SJCRH30 (cell line): ENCODE measurements at regions not wholly inside any gene's neighbourhood (a gene's known extent, or its start where the extent isn't known, plus 50 kb on each side); places are given as distances from the start of the nearest gene placed in this dataset.

Experiments
- DNase-seq, 2 experiments: peaks; one replicate each; pipeline ENCODE4 v3.0.0-alpha.2; 2015 to 2020
- H3K27ac ChIP-seq: fragments of 250-450 bp; sonication (Bioruptor Pico); 2 replicates; pipeline ENCODE4 v1.5.1; 2020; ENCODE audit warnings: mild to moderate bottlenecking, moderate library complexity
- H3K27me3 ChIP-seq: fragments of 250-450 bp; sonication (Bioruptor Pico); 2 replicates; pipeline ENCODE4 v1.5.1; 2020; ENCODE audit warnings: mild to moderate bottlenecking, moderate library complexity
- H3K36me3 ChIP-seq: fragments of 250-450 bp; sonication (Bioruptor Pico); 2 replicates; pipeline ENCODE4 v1.5.1; 2020; ENCODE audit warnings: mild to moderate bottlenecking, moderate library complexity
- H3K4me1 ChIP-seq: fragments of 250-450 bp; sonication (Bioruptor Pico); 2 replicates; pipeline ENCODE4 v1.5.1; 2020; ENCODE audit warnings: mild to moderate bottlenecking, moderate library complexity
- H3K4me3 ChIP-seq: fragments of 250-450 bp; sonication (Bioruptor Pico); 2 replicates; pipeline ENCODE4 v1.5.1; 2020; ENCODE audit warnings: mild to moderate bottlenecking, moderate library complexity
- H3K9me3 ChIP-seq: fragments of 250-450 bp; sonication (Bioruptor Pico); replicated peaks from 2 replicates; pipeline ENCODE4 v1.5.1; 2020; ENCODE audit warnings: mild to moderate bottlenecking, moderate library complexity

GRCh38 chr14:22513066-22513812 lies 75.8 kb downstream of the DAD1 start:
- H3K9me3 ChIP-seq: no peaks in the 10 kb centered on the region
- H3K4me3 ChIP-seq: no peak overlapping the region
- peaks cover 62% of the 10 kb centered on the region for H3K4me1 ChIP-seq
- no peaks in the 10 kb centered on the region for H3K27me3 ChIP-seq
- peak overlapping the region; percentile 63 for H3K27ac ChIP-seq
- H3K36me3 ChIP-seq: peaks cover 11% of the 10 kb centered on the region
- no peak for DNase-seq

- H3K4me1 ChIP-seq: peaks cover 63% of the 10 kb centered on the region
Measured at GRCh38 chr14:22512106-22512814, 76.8 kb downstream of the DAD1 start.

DNA sequence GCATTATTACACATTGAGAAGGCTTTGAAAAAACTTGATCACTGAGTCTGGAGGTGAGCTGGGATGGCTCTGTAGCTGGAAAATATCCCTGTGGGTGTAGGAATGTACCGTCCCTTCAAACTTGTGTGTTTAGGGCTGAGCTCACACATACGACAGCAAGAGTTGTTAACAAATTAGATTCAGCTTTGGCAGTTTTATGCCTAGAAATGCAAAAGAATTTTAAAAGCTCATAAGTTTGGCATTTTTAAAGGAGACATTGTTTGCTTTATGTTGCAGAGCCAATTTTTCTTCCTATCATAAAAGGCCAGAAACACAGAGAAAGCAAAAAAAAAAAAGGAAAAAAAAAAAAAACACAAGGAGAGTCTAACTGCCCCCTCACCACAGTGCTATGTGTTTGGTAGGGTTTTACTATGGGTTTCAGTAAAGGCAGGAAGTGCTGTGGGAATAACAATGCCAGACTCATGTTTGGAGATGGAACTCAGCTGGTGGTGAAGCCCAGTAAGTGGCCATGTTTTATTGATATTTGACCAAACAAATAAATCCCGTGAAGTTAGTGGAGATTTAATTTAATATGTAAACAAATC lies 78.4 kb downstream of the DAD1 start:
- Histone ChIP-seq H3K36me3 (peaks cover 4% of the 10 kb centered on the region; the same call in 1 of the 2 replicates), H3K27me3 (no peaks in the 10 kb centered on the region), H3K9me3 (no peaks in the 10 kb centered on the region), H3K4me3 (no peak overlapping the region), H3K4me1 (peaks cover 61% of the 10 kb centered on the region), H3K27ac (no peak overlapping the region; the same call in 1 of the 2 replicates)
- DNase-seq: no peak

More at GRCh38 chr14:22512106-22512814, 76.8 kb downstream of the DAD1 start:
- Histone ChIP-seq H3K27ac (peak overlapping the region; percentile 63), H3K4me3 (no peak overlapping the region), H3K36me3 (peaks cover 12% of the 10 kb centered on the region), H3K27me3 (no peaks in the 10 kb centered on the region), H3K9me3 (no peaks in the 10 kb centered on the region)
- peak in 1 of 2 experiments; percentile 27 for DNase-seq

- Histone ChIP-seq H3K27ac (no peak overlapping the region), H3K9me3 (no peaks in the 10 kb centered on the region)
- DNase-seq: no peak
Measured at GRCh38 chr14:22509751-22510300, 79.2 kb downstream of the DAD1 start.

GRCh38 chr14:22509036-22509709 lies 79.9 kb downstream of the DAD1 start:
- H3K4me1 ChIP-seq: peaks cover 56% of the 10 kb centered on the region
- peak overlapping the region; percentile 50 for H3K4me3 ChIP-seq
- no peaks in the 10 kb centered on the region for H3K27me3 ChIP-seq
- peak overlapping the region; percentile 95; the same call in 1 of the 2 replicates for H3K27ac ChIP-seq
- no peaks in the 10 kb centered on the region for H3K9me3 ChIP-seq
- DNase-seq: peak in 1 of 2 experiments; percentile 40
- H3K36me3 ChIP-seq: peaks cover 4% of the 10 kb centered on the region; the same call in 1 of the 2 replicates

More at GRCh38 chr14:22509751-22510300, 79.2 kb downstream of the DAD1 start:
- H3K4me3 ChIP-seq: no peak overlapping the region
- peaks cover 60% of the 10 kb centered on the region for H3K4me1 ChIP-seq
- H3K27me3 ChIP-seq: no peaks in the 10 kb centered on the region
- peaks cover 4% of the 10 kb centered on the region; the same call in 1 of the 2 replicates for H3K36me3 ChIP-seq

DNA sequence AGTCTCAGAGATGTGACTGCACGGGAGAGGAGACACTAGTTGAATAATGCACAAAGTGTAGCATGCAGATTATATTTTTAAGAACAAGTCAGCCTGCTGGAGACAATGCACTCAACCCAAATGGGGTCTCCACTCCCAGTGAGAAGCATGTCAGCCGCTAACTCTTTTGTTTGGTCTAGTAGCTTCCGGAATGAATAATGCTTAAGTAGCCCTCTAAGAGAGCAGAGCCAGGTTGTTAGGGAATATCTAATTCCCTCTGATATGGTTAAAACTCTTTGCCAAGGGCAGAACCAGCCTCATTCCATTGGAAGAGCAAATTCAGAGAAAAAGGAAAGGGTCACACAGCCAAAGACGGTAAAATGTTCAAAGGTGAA lies 80.4 kb downstream of the DAD1 start:
- H3K27me3 ChIP-seq: no peaks in the 10 kb centered on the region
- peaks cover 52% of the 10 kb centered on the region for H3K4me1 ChIP-seq
- DNase-seq: no peak
- H3K9me3 ChIP-seq: no peaks in the 10 kb centered on the region
- H3K36me3 ChIP-seq: peaks cover 4% of the 10 kb centered on the region; the same call in 1 of the 2 replicates
- peak overlapping the region; percentile 50 for H3K4me3 ChIP-seq
- peak overlapping the region; percentile 95; the same call in 1 of the 2 replicates for H3K27ac ChIP-seq

DNA sequence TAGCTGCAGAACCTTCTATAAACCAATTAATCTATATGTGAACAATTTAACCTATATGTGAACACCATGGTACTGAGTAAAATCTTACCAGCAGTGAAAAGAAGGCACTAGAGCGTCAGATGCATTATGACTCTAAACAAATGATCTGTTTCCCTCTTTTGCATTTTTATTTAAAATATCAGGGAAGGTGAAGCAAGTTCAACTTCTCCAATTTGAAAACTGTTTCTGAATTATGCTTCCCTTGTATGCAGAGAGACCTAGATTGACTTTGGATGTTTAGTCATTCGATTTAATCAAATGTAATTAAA lies 80.9 kb downstream of the DAD1 start:
- peaks cover 47% of the 10 kb centered on the region for H3K4me1 ChIP-seq

DNA sequence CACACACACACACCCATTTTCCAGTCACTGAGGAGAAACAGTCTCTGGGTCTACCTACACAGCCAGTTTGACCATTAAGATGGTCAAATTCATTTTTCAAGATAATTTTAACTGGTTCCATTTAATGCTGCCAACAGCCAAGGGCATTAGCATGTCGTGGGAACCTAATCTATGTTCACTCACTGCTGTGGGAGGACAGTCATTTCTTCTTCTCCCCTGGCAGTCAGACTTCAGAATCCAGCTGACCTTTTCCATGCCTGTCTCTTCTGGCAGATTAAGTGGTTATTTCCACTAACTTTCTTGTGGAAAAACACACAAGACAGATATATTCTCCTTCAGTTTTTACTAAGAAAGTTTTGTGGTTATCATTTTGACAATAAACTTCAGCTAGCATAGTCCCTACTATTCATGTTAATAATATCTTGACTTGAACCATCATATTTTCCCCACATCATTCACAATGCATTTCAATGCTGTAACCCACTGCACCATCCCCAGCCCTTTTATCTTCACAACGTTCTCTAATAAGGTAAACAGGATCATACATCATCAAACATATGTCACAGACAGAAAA lies 82.2 kb downstream of the DAD1 start:
- peaks cover 34% of the 10 kb centered on the region for H3K4me1 ChIP-seq
- no peaks in the 10 kb centered on the region for H3K27me3 ChIP-seq
- H3K9me3 ChIP-seq: no peaks in the 10 kb centered on the region
- peak overlapping the region; percentile 95 for H3K27ac ChIP-seq
- H3K36me3 ChIP-seq: peaks cover 4% of the 10 kb centered on the region; the same call in 1 of the 2 replicates
- H3K4me3 ChIP-seq: peak overlapping the region; percentile 50
- DNase-seq: no peak

More for the DNA sequence above, 80.9 kb downstream of the DAD1 start:
- H3K36me3 ChIP-seq: peaks cover 4% of the 10 kb centered on the region; the same call in 1 of the 2 replicates
- H3K9me3 ChIP-seq: no peaks in the 10 kb centered on the region
- peak overlapping the region; percentile 50 for H3K4me3 ChIP-seq
- H3K27ac ChIP-seq: peak overlapping the region; percentile 95; the same call in 1 of the 2 replicates
- no peak for DNase-seq
- H3K27me3 ChIP-seq: no peaks in the 10 kb centered on the region

DNA sequence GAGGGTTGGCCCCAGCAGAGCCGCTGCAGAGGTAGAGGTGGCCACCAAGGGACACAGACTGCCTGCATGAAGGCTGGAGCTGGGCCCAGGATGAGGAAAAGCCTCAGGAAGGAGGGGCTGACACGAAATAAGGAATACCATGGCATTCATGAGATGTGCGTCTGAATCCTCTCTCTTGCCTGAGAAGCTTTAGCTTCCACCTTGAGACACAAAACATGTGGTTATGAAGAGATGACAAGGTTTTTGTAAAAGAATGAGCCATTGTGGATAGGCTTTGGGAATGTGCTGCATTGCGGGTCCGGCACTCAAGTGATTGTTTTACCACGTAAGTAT lies 82.7 kb downstream of the DAD1 start:
- Histone ChIP-seq H3K27ac (peak overlapping the region; percentile 95), H3K4me3 (peak overlapping the region; percentile 50), H3K4me1 (peaks cover 29% of the 10 kb centered on the region), H3K27me3 (no peaks in the 10 kb centered on the region), H3K36me3 (peaks cover 4% of the 10 kb centered on the region; the same call in 1 of the 2 replicates), H3K9me3 (no peaks in the 10 kb centered on the region)
- no peak for DNase-seq

DNA sequence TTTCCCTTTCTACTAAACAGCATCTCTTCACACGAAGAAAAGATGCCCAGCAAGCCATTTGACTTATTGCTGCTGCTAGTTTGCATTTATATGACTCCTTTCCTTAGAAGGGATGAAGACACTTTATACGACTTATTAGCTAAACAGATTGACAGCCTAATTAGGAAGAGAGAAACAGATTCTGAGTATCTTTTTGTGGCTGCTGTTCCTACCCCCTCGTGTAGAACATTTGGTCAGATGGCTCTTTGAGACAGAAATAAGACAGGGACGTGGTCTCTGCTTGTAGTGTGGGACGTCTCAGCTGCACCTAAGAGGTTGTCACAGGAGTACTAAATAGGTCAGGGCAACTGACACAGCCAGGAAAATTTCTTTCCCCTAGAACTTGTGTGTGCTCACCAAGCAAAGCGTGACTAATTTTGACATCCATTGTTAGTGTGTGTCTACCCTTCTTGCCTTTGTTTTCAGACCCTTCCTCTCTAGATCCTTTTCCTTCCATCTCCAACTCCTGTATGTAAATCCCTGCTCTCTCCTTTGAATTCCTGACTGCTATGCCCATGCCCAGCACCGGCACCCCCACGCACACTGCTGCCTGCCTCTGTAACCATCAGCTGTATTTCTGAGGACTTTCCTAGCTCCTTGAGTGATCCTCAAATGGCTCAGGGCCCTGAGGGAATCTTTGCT lies 83.2 kb downstream of the DAD1 start:
- no peaks in the 10 kb centered on the region for H3K9me3 ChIP-seq
- peak; percentile 64 to 84 for DNase-seq
- peaks cover 4% of the 10 kb centered on the region; the same call in 1 of the 2 replicates for H3K36me3 ChIP-seq
- no peaks in the 10 kb centered on the region for H3K27me3 ChIP-seq
- H3K27ac ChIP-seq: peak overlapping the region; percentile 95
- H3K4me1 ChIP-seq: peaks cover 24% of the 10 kb centered on the region
- peak overlapping the region; percentile 50 for H3K4me3 ChIP-seq

GRCh38 chr14:22505309-22505696 lies 83.7 kb downstream of the DAD1 start:
- DNase-seq: no peak
- H3K4me1 ChIP-seq: peaks cover 22% of the 10 kb centered on the region
- H3K4me3 ChIP-seq: peak overlapping the region; percentile 50
- H3K27me3 ChIP-seq: no peaks in the 10 kb centered on the region
- no peaks in the 10 kb centered on the region for H3K9me3 ChIP-seq
- peak overlapping the region; percentile 95 for H3K27ac ChIP-seq
- H3K36me3 ChIP-seq: peaks cover 4% of the 10 kb centered on the region; the same call in 1 of the 2 replicates

DNA sequence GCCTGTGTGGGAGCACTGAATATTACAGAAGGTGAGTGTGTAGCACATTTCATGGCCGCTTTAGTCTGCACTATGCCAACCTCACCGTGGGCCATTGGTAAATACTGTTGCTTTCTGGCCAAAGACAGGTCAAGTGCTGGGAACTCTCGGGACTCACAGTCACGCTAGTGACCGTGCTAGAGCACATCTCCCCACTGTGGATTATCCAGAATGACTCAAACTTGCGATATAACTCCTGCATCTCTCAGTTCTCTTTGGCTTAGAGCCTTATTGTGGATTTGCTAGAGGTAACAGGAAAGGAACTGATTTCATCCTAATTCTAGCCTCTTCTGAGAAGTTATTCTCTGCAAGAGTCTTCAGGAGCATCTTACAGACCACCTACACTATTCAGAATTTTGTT lies 86.5 kb downstream of the DAD1 start:
- DNase-seq: no peak
- Histone ChIP-seq H3K4me3 (no peak overlapping the region), H3K4me1 (peaks cover 22% of the 10 kb centered on the region), H3K27ac (no peak overlapping the region), H3K36me3 (peaks cover 4% of the 10 kb centered on the region; the same call in 1 of the 2 replicates), H3K27me3 (no peaks in the 10 kb centered on the region), H3K9me3 (no peaks in the 10 kb centered on the region)

DNA sequence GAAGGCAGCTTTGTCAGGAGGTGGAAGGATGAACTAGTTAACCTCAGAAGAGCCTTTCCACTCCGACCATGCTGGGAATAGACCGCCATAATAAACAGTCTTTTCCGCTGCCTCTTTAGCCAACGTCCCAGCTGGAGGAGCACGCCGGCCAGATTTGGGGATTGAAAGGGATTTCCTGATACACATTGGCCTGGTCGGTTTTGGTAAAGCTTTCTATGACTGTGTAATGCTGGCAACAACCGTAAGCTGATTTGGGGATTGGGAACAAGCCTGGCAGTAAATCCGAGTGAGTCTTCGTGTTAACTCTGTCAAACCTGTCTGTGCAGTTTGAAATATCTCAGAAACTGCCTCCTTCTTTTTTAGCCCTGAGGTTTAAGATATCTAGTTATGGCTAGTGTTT lies 87.0 kb downstream of the DAD1 start:
- no peak for DNase-seq
- Histone ChIP-seq H3K36me3 (peaks cover under 1% of the 10 kb centered on the region; the same call in 1 of the 2 replicates), H3K9me3 (no peaks in the 10 kb centered on the region), H3K27me3 (no peaks in the 10 kb centered on the region), H3K4me3 (no peak overlapping the region), H3K27ac (no peak overlapping the region), H3K4me1 (peaks cover 24% of the 10 kb centered on the region)
